Lung microvascular endothelial cell (primary cell): ENCODE measurements at regions not wholly inside any gene's neighbourhood (a gene's known extent, or its start where the extent isn't known, plus 50 kb on each side); places are given as distances from the start of the nearest gene placed in this dataset.

ENCODE experiments used
- DNase-seq, 2 donors: peaks; one replicate each; pipeline versions ENCODE4 v3.0.0 to v3.0.0-alpha.2; 2010; ENCODE audit warnings: low read depth in 2 of 2

DNA sequence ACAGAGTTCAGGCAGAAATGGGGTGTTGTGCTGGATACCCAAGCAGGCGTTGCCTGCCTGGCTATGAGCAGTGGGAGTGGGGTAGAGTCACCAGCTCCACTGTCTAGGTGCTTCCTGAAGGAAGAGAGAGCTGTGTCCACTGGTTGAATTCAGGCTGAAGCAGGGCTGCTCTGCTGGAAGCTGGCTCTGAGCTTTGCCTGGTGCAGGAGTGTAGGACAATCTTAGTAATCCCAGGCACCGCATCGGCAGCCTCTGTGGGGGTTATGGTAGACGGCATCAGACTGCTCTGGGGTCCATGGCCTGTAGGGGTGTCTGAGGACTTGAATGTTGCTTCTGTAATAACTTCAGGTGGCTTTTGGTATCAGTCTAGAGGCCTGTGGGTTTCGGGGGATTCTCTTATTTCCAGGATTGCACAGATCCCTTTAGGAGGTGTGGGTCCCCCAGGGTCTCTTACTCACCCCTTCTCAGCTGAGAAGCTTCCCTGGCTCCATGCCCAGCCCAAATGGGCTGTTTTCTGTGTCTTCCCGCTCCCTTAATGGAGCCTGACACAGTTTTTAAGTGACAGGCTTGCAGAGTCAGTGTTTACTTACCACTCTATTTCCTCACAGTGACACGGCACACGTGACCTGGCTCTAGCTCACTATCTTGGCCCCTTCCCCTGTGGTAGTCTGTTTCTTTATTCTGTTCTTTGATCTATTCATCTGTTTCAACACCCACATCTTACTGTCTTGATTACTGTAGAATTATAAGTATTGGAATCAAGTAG lies 644.3 kb downstream of the CBLN2 start:
- no peak for DNase-seq

GRCh38 chr18:71899183-71899582 lies 645.0 kb downstream of the CBLN2 start:
- DNase-seq = no peak

- DNase-seq = no peak
These were observed 656.6 kb downstream of the CBLN2 start for GRCh38 chr18:71887509-71887908.

GRCh38 chr18:71878226-71878625 lies 665.9 kb downstream of the CBLN2 start:
- no peak for DNase-seq

- no peak for DNase-seq
These were observed 670.4 kb downstream of the CBLN2 start for GRCh38 chr18:71873695-71874094.

GRCh38 chr18:71865888-71866287 lies 678.3 kb downstream of the CBLN2 start:
- DNase-seq = no peak

DNA sequence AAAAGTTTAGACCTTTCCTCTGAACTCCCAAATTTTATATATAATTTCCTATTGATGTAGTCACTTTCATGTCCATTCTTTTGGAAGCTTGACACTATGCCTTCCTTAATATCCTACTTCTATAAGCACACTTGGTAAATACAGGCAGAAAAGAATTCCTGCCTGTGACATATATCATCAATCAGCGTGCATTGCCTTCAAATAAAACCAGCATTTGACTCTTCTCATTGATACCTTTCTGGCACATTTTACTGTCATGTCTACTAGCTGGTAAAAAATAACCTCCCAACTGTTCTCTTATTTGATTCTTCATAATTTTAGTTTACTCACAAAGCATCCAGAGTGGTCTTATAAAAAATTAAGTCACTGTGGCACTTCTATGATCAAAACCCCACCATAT lies 693.5 kb downstream of the CBLN2 start:
- no peak for DNase-seq

GRCh38 chr18:71849407-71849806 lies 694.7 kb downstream of the CBLN2 start:
- DNase-seq = no peak

GRCh38 chr18:71846716-71847115 lies 697.4 kb downstream of the CBLN2 start:
- DNase-seq = no peak

GRCh38 chr18:71844814-71845213 lies 699.3 kb downstream of the CBLN2 start:
- no peak for DNase-seq

DNA sequence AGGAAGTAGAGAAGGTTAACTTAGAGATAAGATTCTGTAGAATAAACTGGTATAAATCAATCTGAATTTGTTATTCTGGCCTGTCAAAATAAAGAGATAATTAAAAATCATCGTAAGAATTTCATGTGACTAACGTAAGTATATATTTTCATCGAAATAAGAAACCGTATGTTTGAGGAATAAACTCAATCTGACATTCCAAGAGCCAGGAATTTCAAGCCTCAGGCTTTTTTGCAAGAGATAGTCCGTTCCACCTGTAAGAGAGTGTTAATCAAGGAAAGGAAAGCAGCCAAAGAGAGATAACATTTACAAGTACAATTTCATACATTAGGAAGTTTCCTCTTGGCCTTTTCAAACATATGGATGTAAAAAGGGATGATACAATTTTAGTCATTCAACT lies 701.5 kb downstream of the CBLN2 start:
- no peak for DNase-seq

- no peak for DNase-seq
These were observed 706.6 kb downstream of the CBLN2 start for GRCh38 chr18:71837547-71837946.

GRCh38 chr18:71832946-71833617 lies 711.1 kb downstream of the CBLN2 start:
- no peak for DNase-seq

GRCh38 chr18:71831039-71831438 lies 713.1 kb downstream of the CBLN2 start:
- DNase-seq = no peak

DNA sequence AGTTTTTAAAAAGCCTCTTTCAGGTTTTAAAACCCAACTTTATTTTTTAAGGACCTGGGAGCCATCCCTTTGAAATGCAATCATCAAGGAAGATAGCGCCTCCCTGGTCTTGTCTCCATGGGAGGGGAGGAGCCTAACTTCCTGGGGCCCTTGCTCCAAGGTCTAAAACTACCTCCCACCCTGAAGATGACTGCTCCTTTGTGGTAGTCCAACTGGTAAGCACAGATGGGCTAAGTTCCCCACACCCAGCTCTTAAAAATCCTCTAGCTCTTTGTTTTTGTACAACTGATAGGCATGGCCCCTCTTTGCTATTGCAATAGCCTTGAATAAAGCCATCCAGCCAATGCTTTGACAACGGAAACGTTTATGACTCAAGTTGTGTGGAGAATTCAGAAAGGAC lies 716.8 kb downstream of the CBLN2 start:
- no peak for DNase-seq

GRCh38 chr18:71815305-71815704 lies 728.8 kb downstream of the CBLN2 start:
- DNase-seq = no peak

- DNase-seq = no peak
These were observed 734.4 kb downstream of the CBLN2 start for GRCh38 chr18:71809711-71810110.

DNA sequence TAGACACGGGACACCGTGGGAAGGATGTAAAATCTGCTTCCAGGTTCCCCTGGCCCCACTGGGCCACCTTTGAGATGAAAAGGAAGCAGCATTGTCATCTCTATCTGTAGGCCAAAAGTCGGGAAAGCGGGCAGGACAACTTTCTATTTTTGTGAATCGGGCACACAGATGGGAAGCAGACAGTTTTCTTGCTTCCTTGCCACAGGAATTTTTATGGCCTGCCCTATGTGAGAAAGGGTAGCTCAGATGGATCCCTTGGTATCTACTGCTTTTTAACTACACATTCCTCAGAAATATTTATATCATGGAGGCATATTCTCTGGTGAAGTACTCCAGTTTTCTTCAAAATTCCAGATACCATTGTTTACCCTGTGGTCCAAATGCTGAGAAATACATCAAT lies 735.5 kb downstream of the CBLN2 start:
- DNase-seq = no peak

DNA sequence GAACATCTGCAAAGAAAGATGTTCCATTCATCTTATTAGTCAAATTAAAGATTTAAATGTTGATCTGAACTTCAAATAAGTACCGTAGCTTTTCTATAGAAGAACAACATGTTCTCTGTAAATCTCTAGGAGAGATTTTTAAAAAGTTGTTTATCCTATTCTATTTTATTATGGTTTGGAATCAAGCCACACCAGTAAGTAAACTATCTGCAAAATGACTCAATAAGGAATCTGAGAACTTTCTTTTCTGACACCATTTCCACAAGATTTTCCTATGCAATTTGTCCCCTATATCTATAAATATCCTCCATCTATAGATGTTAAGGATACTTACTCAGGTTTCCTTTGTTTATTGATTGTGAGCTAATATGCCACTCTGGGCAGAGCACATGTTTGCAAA lies 736.6 kb downstream of the CBLN2 start:
- DNase-seq = no peak

DNA sequence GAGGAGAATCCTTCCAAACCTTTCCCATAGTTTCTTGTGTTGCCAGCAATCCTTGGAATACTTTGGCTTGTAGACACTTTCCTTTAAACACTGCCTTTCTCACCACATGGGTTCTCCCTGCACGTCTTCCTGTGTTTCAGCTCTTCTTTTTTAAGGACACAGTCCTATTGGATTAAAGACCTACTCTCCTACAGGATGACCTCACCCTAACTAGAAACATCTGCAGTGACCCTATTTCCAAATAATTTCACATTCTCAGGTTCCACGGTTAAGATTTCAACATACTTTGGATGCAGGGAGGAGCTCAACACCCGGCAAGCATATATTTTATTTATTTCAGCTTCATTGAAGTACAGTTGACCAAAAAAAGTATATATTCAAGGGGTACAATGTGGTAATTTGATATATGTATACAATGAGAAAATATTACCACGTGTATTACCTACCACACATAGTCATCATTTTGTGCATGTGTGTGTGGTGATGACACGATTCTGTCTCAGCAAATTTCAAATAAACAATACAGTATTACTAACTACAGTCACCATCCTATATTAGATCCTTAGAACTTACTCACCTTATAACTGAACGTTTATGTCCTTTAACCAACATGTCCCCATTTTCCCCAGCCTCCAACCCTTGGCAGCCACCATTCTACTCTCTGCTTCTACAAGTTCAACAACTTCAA lies 745.0 kb downstream of the CBLN2 start:
- DNase-seq = no peak

DNA sequence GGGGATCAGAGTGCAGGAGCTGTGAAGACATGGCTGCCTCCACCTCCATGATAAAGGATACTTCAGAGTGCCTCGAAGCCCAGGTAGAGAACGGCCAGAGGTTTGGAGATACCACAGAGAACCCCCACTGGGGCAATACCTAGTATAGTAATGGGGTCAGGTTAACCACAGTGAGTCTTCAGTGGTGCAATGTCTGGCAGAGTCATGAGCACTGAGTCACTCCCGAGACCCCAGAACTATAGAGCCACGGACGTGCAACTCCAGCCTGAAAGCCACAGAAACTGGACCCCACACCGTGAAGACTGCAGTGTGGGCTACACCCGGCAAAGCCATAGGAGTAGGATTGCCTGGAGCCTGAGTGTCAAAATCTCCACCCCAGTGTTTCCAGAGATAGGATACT lies 746.6 kb downstream of the CBLN2 start:
- DNase-seq = no peak

- DNase-seq = peak; percentile 0 to 27
These were observed 759.4 kb downstream of the CBLN2 start for GRCh38 chr18:71784777-71785176.

DNA sequence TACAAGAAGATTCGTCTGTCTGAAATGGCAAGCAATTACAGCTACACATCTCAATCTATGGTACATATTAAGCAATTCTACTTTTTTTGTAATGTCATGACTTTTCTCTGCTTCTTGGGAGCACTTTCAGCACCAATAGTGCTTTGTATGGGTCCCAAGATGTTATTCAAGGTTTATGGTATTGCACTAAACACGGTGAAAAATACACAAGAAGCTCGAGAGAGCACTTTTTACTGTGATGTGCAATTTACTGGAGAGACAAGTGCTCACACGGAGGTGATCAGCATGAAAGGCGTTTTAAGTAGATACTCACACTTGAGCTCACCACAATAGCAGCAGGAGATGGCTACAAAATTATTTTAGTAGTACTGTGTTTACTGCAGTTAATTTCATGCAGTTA lies 783.6 kb downstream of the CBLN2 start:
- DNase-seq = no peak
